K562 (cell line): ENCODE measurements at regions not wholly inside any gene's neighbourhood (a gene's known extent, or its start where the extent isn't known, plus 50 kb on each side); places are given as distances from the start of the nearest gene placed in this dataset.

Source experiments
- ATAC-seq: fragments of 200-7000 bp; cut with Tn5 transposase; 3 replicates; pipeline ENCODE4 v1.9.1; 2020; ENCODE audit warnings: moderate library complexity
- BruUV-seq: library from RNA; stranded (reverse); fragments of 400-500 nt; replicated peaks from 2 replicates; lab custom pipeline; 2021; lab: Mats Ljungman, UMichigan
- CTCF ChIA-PET: fragments of 300-600 bp; formaldehyde crosslinking; extraction: SDS; loops from one replicate; lab custom pipeline; 2021; ENCODE audit warnings: low intra/inter-chr PET ratio; lab: Yijun Ruan, JAX
- POLR2A ChIA-PET: fragments of 300-600, 350-650 bp; sonication (Branson Sonifier 250); formaldehyde crosslinking; extraction: SDS; loops from one replicate; lab custom pipeline; 2021; ENCODE audit warnings: antibody characterized with exemption, inconsistent platforms; lab: Yijun Ruan, JAX
- DNase-seq, 4 experiments: peaks; one replicate each; pipeline versions ENCODE4 v3.0.0 to v3.0.0-alpha.2; 2011 to 2018; ENCODE audit warnings: low spot score in 3 of 4, mixed read lengths in 3 of 4; ENCODE audit errors: extremely low read depth in 1 of 4
- FAIRE-seq: peaks from 2 replicates; lab custom pipeline; 2011; peaks lifted over from hg19 to GRCh38; lab: Jason Lieb, UNC
- H2AFZ ChIP-seq: 2 replicates; pipeline ENCODE4 v1.6.0; 2011; ENCODE audit warnings: low read depth, low read length, control low read depth, inconsistent platforms
- H3K27ac ChIP-seq: fragments of 200-600 bp; 3 replicates; pipeline ENCODE4 v1.8.0; 2011; ENCODE audit warnings: low read depth, mild to moderate bottlenecking, control low read depth, inconsistent platforms, low read length, moderate library complexity, mixed read lengths; ENCODE audit errors: extremely low read depth
- H3K27me3 ChIP-seq, 2 experiments: fragments of 300-600 bp in 1 of 2; 2 replicates in 1 of 2; 3 replicates in 1 of 2; pipeline versions ENCODE4 v1.6.0 to v1.8.0; 2011; ENCODE audit warnings: inconsistent platforms in 2 of 2, low read length in 2 of 2, mild to moderate bottlenecking in 1 of 2, mixed read lengths in 1 of 2, moderate library complexity in 1 of 2; ENCODE audit not compliant: control insufficient read depth in 2 of 2, insufficient read depth in 2 of 2
- H3K36me3 ChIP-seq: fragments of 300-600 bp; 3 replicates; pipeline ENCODE4 v1.8.0; 2011; ENCODE audit warnings: mild to moderate bottlenecking, low read length, inconsistent platforms; ENCODE audit not compliant: control insufficient read depth, insufficient read depth
- H3K4me1 ChIP-seq, 2 experiments: fragments of 200-600 bp in 1 of 2; replicated peaks in 1 of 2; 2 replicates in 1 of 2; 3 replicates in 1 of 2; pipeline versions ENCODE4 v1.5.1 to v1.8.0; 2011; ENCODE audit warnings: inconsistent platforms in 2 of 2, low read length in 2 of 2, mild to moderate bottlenecking in 1 of 2, mixed read lengths in 1 of 2, moderate library complexity in 1 of 2; ENCODE audit not compliant: control insufficient read depth in 2 of 2, insufficient read depth in 2 of 2
- H3K4me2 ChIP-seq: 2 replicates; pipeline ENCODE4 v1.6.1; 2011; ENCODE audit warnings: low read length, control low read depth, inconsistent platforms, mixed read lengths; ENCODE audit not compliant: insufficient read depth
- H3K4me3 ChIP-seq: fragments of 200-600 bp; sonication (generic), shearing (Covaris generic); 2 replicates; pipeline ENCODE4 v1.5.1; 2016; ENCODE audit warnings: control low read depth, inconsistent platforms
- H3K79me2 ChIP-seq: fragments of 200-600 bp; 3 replicates; pipeline ENCODE4 v1.8.0; 2011; ENCODE audit warnings: low read length, inconsistent platforms; ENCODE audit not compliant: control insufficient read depth, insufficient read depth
- H3K9ac ChIP-seq, 2 experiments: 2 replicates each; pipeline versions ENCODE4 v1.6.0 to v1.6.1; 2011; ENCODE audit warnings: low read depth in 2 of 2, low read length in 2 of 2, control low read depth in 1 of 2, inconsistent platforms in 1 of 2, mild to moderate bottlenecking in 1 of 2, mixed read lengths in 1 of 2; ENCODE audit not compliant: insufficient read depth in 1 of 2
- H3K9me1 ChIP-seq: one replicate; pipeline ENCODE4 v1.6.0; 2011; ENCODE audit warnings: inconsistent platforms, mild to moderate bottlenecking, low read length, moderate library complexity; ENCODE audit not compliant: control insufficient read depth, insufficient read depth
- H3K9me3 ChIP-seq: replicated peaks from 2 replicates; pipeline ENCODE4 v1.5.1; 2011; ENCODE audit warnings: low read depth, low read length, inconsistent platforms; ENCODE audit not compliant: control insufficient read depth, insufficient read depth
- H4K20me1 ChIP-seq: replicated peaks from 2 replicates; pipeline ENCODE4 v1.6.1; 2011; ENCODE audit warnings: low read length, inconsistent platforms, mixed read lengths; ENCODE audit not compliant: control insufficient read depth, insufficient read depth
- CC2D1A ChIP-seq: fragments of 450-650 bp; IDR thresholded peaks from 2 replicates; pipeline ENCODE4 v1.6.1; 2017; ENCODE audit warnings: mild to moderate bottlenecking
- HNRNPH1 ChIP-seq: fragments of 200-400 bp; formaldehyde crosslinking; optimal IDR thresholded peaks from 2 replicates; pipeline ENCODE3; 2017; ENCODE audit warnings: low read depth, mild to moderate bottlenecking, low read length, moderate library complexity
- HSF4 ChIP-seq: fragments of 250-450 bp; sonication (Bioruptor Pico); IDR thresholded peaks from 2 replicates; pipeline ENCODE4 v2.1.2; 2022; ENCODE audit warnings: mild to moderate bottlenecking, moderate library complexity, borderline replicate concordance
- KAT2B ChIP-seq: IDR thresholded peaks from one replicate; pipeline ENCODE4 v1.6.1; 2012; ENCODE audit warnings: low read depth, mild to moderate bottlenecking, control low read depth, inconsistent platforms, low read length, moderate library complexity
- MXI1 ChIP-seq: IDR thresholded peaks from 2 replicates; pipeline ENCODE4 v1.6.1; 2011; ENCODE audit warnings: low read depth, mild to moderate bottlenecking, improper control_type of control experiment, low read length
- NCOA6 ChIP-seq: fragments of 450-650 bp; IDR thresholded peaks from 2 replicates; pipeline ENCODE4 v1.6.1; 2017; ENCODE audit warnings: mild to moderate bottlenecking
- PHF8 ChIP-seq: fragments of 200-600 bp; sonication (generic); IDR thresholded peaks from 2 replicates; pipeline ENCODE4 v1.6.1; 2012; ENCODE audit warnings: mixed run types, mild to moderate bottlenecking, inconsistent platforms, low read length, moderate library complexity, borderline replicate concordance
- RBBP5 ChIP-seq: fragments of 200-600 bp; sonication (generic); IDR thresholded peaks from 2 replicates; pipeline ENCODE4 v1.6.1; 2012; ENCODE audit warnings: borderline replicate concordance, mild to moderate bottlenecking, low read length, control low read depth, inconsistent platforms; ENCODE audit not compliant: insufficient read depth, poor library complexity, severe bottlenecking
- THAP7 ChIP-seq: fragments of 250-450 bp; sonication (Bioruptor Pico); IDR thresholded peaks from 2 replicates; pipeline ENCODE4 v1.5.0; 2021
- TRIM28 ChIP-seq: fragments of 450-650 bp; IDR thresholded peaks from 2 replicates; pipeline ENCODE4 v1.6.1; 2017
- WGBS: fragments of 100-300 bp; shearing (Covaris generic); methylation state at CpG from one replicate; pipeline ENCODE4 v1.1.6; 2016; ENCODE audit warnings: low coverage, mixed read lengths; ENCODE audit not compliant: insufficient coverage; ENCODE audit errors: missing lambda C conversion rate; 5-methylcytosine and 5-hydroxymethylcytosine counted together
- in situ Hi-C: fragments of 300-500 bp; cut with MboI; formaldehyde crosslinking; loops from 4 replicates; pipeline ENCODE4 v1.15.0; 2018; ENCODE audit warnings: inconsistent platforms, mixed read lengths
- intact Hi-C: fragments of 100-400 bp; cut with micrococcal nuclease; formaldehyde crosslinking; loops from 2 replicates; pipeline ENCODE4 v1.14.2; 2022

- H3K9ac ChIP-seq = no peak overlapping the region
- H2AFZ ChIP-seq = no peak overlapping the region
- no peaks in the 10 kb centered on the region for H3K79me2 ChIP-seq
- no peak overlapping the region for H3K4me2 ChIP-seq
- POLR2A ChIA-PET = no interaction called here
- no peak for FAIRE-seq
- H4K20me1 ChIP-seq = no peaks in the 10 kb centered on the region
- no peak overlapping the region for H3K4me3 ChIP-seq
- in situ Hi-C loops (no loop called here), intact Hi-C loops (no loop called here)
- CTCF ChIA-PET = no interaction called here
- H3K9me1 ChIP-seq = no peaks in the 10 kb centered on the region
- H3K36me3 ChIP-seq = no peaks in the 10 kb centered on the region
- H3K27ac ChIP-seq = no peak overlapping the region
- no peak for ATAC-seq
- TF ChIP-seq RBBP5 = no peak
- no peak for TF ChIP-seq THAP7 (CRISPR knock-in tag)
- no peak for TF ChIP-seq HNRNPH1
- no peak for TF ChIP-seq HSF4 (CRISPR knock-in tag)
- no peak for TF ChIP-seq KAT2B
- TF ChIP-seq MXI1 = no peak
- no peak for TF ChIP-seq TRIM28
- TF ChIP-seq CC2D1A = no peak
- no peak for TF ChIP-seq PHF8
- no peak for TF ChIP-seq NCOA6
- BruUV-seq = no TSS peak
- H3K9me3 ChIP-seq = 0 out of 2 replicates have a peak, but pooled peaks cover 2% of the 10 kb centered on the region
- WGBS = 0% methylated on average over 1 of the region's 1 CpG
- no peak for DNase-seq
- H3K4me1 ChIP-seq = no peaks in the 10 kb centered on the region
- H3K27me3 ChIP-seq = no peaks in the 10 kb centered on the region
Observed at GRCh38 chr2:123493687-123494086, 531.4 kb upstream of the CNTNAP5 start.
